ENCODE measurements at regions not wholly inside any gene's neighbourhood (a gene's known extent, or its start where the extent isn't known, plus 50 kb on each side); places are given as distances from the start of the nearest gene placed in this dataset.

DNA sequence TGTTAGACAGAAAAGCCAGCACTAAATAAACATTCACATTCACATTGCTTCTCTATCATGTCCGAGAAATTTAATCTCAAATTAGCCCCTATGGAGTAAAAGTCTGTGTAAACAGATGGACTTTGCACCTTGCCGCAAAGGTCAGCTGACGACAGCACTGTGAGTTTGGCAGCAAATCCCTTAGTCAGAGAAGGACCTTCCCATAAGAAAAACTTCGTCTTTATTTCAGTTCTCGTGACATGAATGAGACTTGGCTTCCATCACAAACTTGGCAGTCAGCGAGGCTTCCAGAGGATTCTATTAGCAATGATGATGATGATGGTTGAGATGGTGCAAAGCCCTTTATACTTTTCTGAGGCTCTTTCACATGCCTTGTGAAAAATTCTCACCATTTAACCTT is 133.7 kb upstream of the IFNGR1 start:
- TF ChIP-seq, protein P1, sequence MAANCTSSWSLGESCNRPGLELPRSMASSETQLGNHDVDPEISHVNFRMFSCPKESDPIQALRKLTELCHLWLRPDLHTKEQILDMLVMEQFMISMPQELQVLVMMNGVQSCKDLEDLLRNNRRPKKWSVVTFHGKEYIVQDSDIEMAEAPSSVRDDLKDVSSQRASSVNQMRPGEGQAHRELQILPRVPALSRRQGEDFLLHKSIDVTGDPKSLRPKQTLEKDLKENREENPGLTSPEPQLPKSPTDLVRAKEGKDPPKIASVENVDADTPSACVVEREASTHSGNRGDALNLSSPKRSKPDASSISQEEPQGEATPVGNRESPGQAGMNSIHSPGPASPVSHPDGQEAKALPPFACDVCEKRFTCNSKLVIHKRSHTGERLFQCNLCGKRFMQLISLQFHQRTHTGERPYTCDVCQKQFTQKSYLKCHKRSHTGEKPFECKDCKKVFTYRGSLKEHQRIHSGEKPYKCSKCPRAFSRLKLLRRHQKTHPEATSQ (tag by site-specific recombination; IDR thresholded peaks at IDR 0.05): no peak
- TF ChIP-seq ZBTB1 (tag by site-specific recombination; IDR thresholded peaks at IDR 0.05) (no peak), ZNF311 (tag by site-specific recombination; IDR thresholded peaks at IDR 0.05; ENCODE audit: borderline replicate concordance) (no peak), ZFP3 (tag by site-specific recombination; IDR thresholded peaks at IDR 0.05; ENCODE audit: low read depth) (no peak), ZNF292 (tag by site-specific recombination; IDR thresholded peaks at IDR 0.05; ENCODE audit: borderline replicate concordance, low read depth) (no peak)
- TF ChIP-seq, protein P2, sequence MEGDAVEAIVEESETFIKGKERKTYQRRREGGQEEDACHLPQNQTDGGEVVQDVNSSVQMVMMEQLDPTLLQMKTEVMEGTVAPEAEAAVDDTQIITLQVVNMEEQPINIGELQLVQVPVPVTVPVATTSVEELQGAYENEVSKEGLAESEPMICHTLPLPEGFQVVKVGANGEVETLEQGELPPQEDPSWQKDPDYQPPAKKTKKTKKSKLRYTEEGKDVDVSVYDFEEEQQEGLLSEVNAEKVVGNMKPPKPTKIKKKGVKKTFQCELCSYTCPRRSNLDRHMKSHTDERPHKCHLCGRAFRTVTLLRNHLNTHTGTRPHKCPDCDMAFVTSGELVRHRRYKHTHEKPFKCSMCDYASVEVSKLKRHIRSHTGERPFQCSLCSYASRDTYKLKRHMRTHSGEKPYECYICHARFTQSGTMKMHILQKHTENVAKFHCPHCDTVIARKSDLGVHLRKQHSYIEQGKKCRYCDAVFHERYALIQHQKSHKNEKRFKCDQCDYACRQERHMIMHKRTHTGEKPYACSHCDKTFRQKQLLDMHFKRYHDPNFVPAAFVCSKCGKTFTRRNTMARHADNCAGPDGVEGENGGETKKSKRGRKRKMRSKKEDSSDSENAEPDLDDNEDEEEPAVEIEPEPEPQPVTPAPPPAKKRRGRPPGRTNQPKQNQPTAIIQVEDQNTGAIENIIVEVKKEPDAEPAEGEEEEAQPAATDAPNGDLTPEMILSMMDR (tag by site-specific recombination; IDR thresholded peaks at IDR 0.05): no peak
